D721Med (cell line): ENCODE measurements at regions not wholly inside any gene's neighbourhood (a gene's known extent, or its start where the extent isn't known, plus 50 kb on each side); places are given as distances from the start of the nearest gene placed in this dataset.

ENCODE experiments used
- DNase-seq: peaks from one replicate; pipeline ENCODE4 v3.0.0; 2011; ENCODE audit warnings: low spot score; ENCODE audit not compliant: insufficient read length
- FAIRE-seq: peaks from 2 replicates; lab custom pipeline; 2011; peaks lifted over from hg19 to GRCh38; lab: Jason Lieb, UNC
- CTCF ChIP-seq: IDR thresholded peaks from 2 replicates; pipeline ENCODE4 v1.5.1; 2012; ENCODE audit warnings: mild to moderate bottlenecking, control low read depth; ENCODE audit not compliant: insufficient read depth; ENCODE audit errors: missing control alignments

- FAIRE-seq (no peak), DNase-seq (no peak)
- TF ChIP-seq CTCF, result no peak
Measured at GRCh38 chr9:86741311-86742208, 205.7 kb downstream of the GAS1 start.

- DNase-seq (no peak), FAIRE-seq (no peak)
- no peak for TF ChIP-seq CTCF
Measured at GRCh38 chr9:86735772-86736458, 211.4 kb downstream of the GAS1 start.

- DNase-seq (no peak), FAIRE-seq (no peak)
- no peak for TF ChIP-seq CTCF
Measured at GRCh38 chr9:86734771-86735170, 212.5 kb downstream of the GAS1 start.

- no peak for DNase-seq
- no peak for TF ChIP-seq CTCF
- no peak for FAIRE-seq
Measured at GRCh38 chr9:86733929-86734328, 213.4 kb downstream of the GAS1 start.

- no peak for FAIRE-seq
- no peak for TF ChIP-seq CTCF
- DNase-seq, result no peak
Measured at GRCh38 chr9:86732514-86733171, 214.7 kb downstream of the GAS1 start.

- no peak for TF ChIP-seq CTCF
- no peak for FAIRE-seq
- DNase-seq, result no peak
Measured at GRCh38 chr9:86731511-86732063, 215.7 kb downstream of the GAS1 start.
